IPS-NIHi7 (cell line): ENCODE measurements at regions not wholly inside any gene's neighbourhood (a gene's known extent, or its start where the extent isn't known, plus 50 kb on each side); places are given as distances from the start of the nearest gene placed in this dataset.

ENCODE experiments used
- DNase-seq: peaks from one replicate; pipeline ENCODE4 v3.0.0; 2012; ENCODE audit warnings: mixed read lengths; ENCODE audit errors: extremely low spot score

GRCh38 chr10:78319841-78320240 lies 286.2 kb downstream of the RPS24 start:
- DNase-seq, result no peak

- DNase-seq, result no peak
These were observed 286.8 kb downstream of the RPS24 start for GRCh38 chr10:78320506-78320905.

- no peak for DNase-seq
These were observed 287.3 kb downstream of the RPS24 start for GRCh38 chr10:78321000-78321399.

GRCh38 chr10:78321500-78321899 lies 287.8 kb downstream of the RPS24 start:
- no peak for DNase-seq

- no peak for DNase-seq
These were observed 292.7 kb downstream of the RPS24 start for GRCh38 chr10:78326372-78326771.

- DNase-seq, result no peak
These were observed 294.3 kb downstream of the RPS24 start for GRCh38 chr10:78327778-78328591.

GRCh38 chr10:78328592-78329404 lies 295.1 kb downstream of the RPS24 start:
- no peak for DNase-seq

GRCh38 chr10:78330884-78331283 lies 297.2 kb downstream of the RPS24 start:
- DNase-seq, result no peak

- DNase-seq, result no peak
These were observed 297.8 kb downstream of the RPS24 start for GRCh38 chr10:78331391-78331922.

- no peak for DNase-seq
These were observed 298.3 kb downstream of the RPS24 start for GRCh38 chr10:78332012-78332411.

GRCh38 chr10:78332657-78333056 lies 299.0 kb downstream of the RPS24 start:
- no peak for DNase-seq

- DNase-seq, result no peak
These were observed 299.9 kb downstream of the RPS24 start for GRCh38 chr10:78333362-78334143.

GRCh38 chr10:78335371-78335690 lies 301.7 kb downstream of the RPS24 start:
- no peak for DNase-seq

GRCh38 chr10:78335691-78336401 lies 302.2 kb downstream of the RPS24 start:
- no peak for DNase-seq

GRCh38 chr10:78336402-78336791 lies 302.7 kb downstream of the RPS24 start:
- DNase-seq, result no peak

GRCh38 chr10:78337016-78337415 lies 303.4 kb downstream of the RPS24 start:
- DNase-seq, result no peak

GRCh38 chr10:78337646-78338391 lies 304.2 kb downstream of the RPS24 start:
- no peak for DNase-seq

GRCh38 chr10:78338717-78339116 lies 305.1 kb downstream of the RPS24 start:
- DNase-seq, result no peak

- DNase-seq, result no peak
These were observed 305.6 kb downstream of the RPS24 start for GRCh38 chr10:78339251-78339650.

GRCh38 chr10:78341953-78342614 lies 308.4 kb downstream of the RPS24 start:
- no peak for DNase-seq
